ENCODE measurements at regions not wholly inside any gene's neighbourhood (a gene's known extent, or its start where the extent isn't known, plus 50 kb on each side); places are given as distances from the start of the nearest gene placed in this dataset.

DNA sequence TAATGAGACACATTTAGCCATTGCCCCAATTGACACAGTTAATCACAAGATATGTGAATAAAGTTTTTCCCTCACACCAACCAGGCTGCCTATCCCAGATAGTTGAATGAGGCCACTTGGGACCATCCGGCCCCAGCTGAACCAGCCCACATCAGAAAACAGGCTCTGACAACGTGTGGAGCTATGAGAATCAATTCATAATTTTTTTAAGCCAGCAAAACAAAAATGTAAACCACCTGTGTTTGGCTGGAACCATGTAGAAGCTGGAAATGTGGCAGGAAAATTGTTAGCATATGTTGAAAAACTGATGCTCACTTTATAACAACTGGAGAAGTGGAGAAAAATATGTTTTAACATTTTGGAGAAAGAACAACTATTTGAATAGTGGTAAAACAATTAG lies 1161.3 kb downstream of the SLITRK1 start:
- ATAC-seq (replicated peaks in 1 of 4), result no peak
- H3K27me3 Mint-ChIP-seq, result no peaks in the 10 kb centered on the region
- no peak overlapping the region for H3K4me3 ChIP-seq (ENCODE audit: control insufficient read depth in 1 of 2, extremely low read depth in 1 of 2, low read length in 1 of 2)
- ChIA-PET POLR2A (no interaction called here), CTCF (interaction anchor here in 1 of 2 donors (0.6 kb wide), 1 partner anchor 214 kb away, joined by 3 read pairs; no protein-coding TSS in a partner anchor)
- no peaks in the 10 kb centered on the region for H3K4me1 ChIP-seq (ENCODE audit: control insufficient read depth in 1 of 2, extremely low read depth in 1 of 2, insufficient read depth in 2 of 2, low read length in 2 of 2)
- H3K27ac ChIP-seq (ENCODE audit: low read length), result no peak overlapping the region
- no peak for DNase-seq
- no peak overlapping the region for H3K4me3 Mint-ChIP-seq
- no peaks in the 10 kb centered on the region for H3K36me3 Mint-ChIP-seq
- no peak overlapping the region for H3K27ac Mint-ChIP-seq
- H3K4me1 Mint-ChIP-seq, result no peaks in the 10 kb centered on the region
- no peaks in the 10 kb centered on the region for H3K27me3 ChIP-seq (replicated peaks in 1 of 2; ENCODE audit: control insufficient read depth in 2 of 2, extremely low read depth in 1 of 2, insufficient read depth in 2 of 2, low read length in 1 of 2)
- WGBS (ENCODE audit: insufficient coverage), result no CpG with 5 or more reads among the region's 2 CpGs
- peaks cover 0 to 7% (median 0%) of the 10 kb centered on the region in 3 donors for H3K9me3 Mint-ChIP-seq
- H3K36me3 ChIP-seq (ENCODE audit: control insufficient read depth in 2 of 2, extremely low read depth in 1 of 2, insufficient read depth in 1 of 2, low read length in 1 of 2), result no peaks in the 10 kb centered on the region
- H3K9me3 ChIP-seq, result no peaks in the 10 kb centered on the region

DNA sequence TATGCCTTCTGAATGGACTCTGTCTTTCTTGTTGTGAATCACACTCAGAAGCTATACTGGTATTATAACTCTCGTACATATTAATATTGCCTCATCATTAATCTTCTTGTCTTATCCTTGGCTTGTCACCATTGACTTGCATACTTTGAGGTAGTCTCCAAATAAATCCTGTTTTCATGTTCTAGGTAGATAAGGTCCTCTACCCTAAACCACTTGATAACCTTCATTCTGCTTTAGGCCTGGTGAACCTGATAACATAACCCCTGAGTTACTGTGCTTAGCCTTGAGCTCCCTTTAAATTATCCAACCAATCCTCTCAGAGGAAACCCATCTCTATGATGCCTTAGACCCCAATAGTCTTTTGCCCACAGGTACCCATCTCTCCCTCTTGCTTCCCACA lies 1162.3 kb downstream of the SLITRK1 start:
- Histone ChIP-seq H3K4me3 (ENCODE audit: control insufficient read depth in 1 of 2, extremely low read depth in 1 of 2, low read length in 1 of 2) (no peak overlapping the region), H3K4me1 (ENCODE audit: control insufficient read depth in 1 of 2, extremely low read depth in 1 of 2, insufficient read depth in 2 of 2, low read length in 2 of 2) (no peaks in the 10 kb centered on the region), H3K27ac (ENCODE audit: low read length) (no peak overlapping the region), H3K9me3 (no peaks in the 10 kb centered on the region), H3K27me3 (replicated peaks in 1 of 2; ENCODE audit: control insufficient read depth in 2 of 2, extremely low read depth in 1 of 2, insufficient read depth in 2 of 2, low read length in 1 of 2) (no peaks in the 10 kb centered on the region), H3K36me3 (ENCODE audit: control insufficient read depth in 2 of 2, extremely low read depth in 1 of 2, insufficient read depth in 1 of 2, low read length in 1 of 2) (no peaks in the 10 kb centered on the region)
- WGBS (ENCODE audit: insufficient coverage), result no CpG with 5 or more reads among the region's 1 CpG
- H3K27me3 Mint-ChIP-seq, result no peaks in the 10 kb centered on the region
- H3K4me1 Mint-ChIP-seq, result no peaks in the 10 kb centered on the region
- no peak overlapping the region for H3K27ac Mint-ChIP-seq
- H3K4me3 Mint-ChIP-seq, result no peak overlapping the region
- H3K36me3 Mint-ChIP-seq, result no peaks in the 10 kb centered on the region
- peaks cover 0 to 7% (median 0%) of the 10 kb centered on the region in 3 donors for H3K9me3 Mint-ChIP-seq
- ChIA-PET POLR2A (no interaction called here), CTCF (no interaction called here)
- ATAC-seq (replicated peaks in 1 of 4) (no peak), DNase-seq (no peak)

DNA sequence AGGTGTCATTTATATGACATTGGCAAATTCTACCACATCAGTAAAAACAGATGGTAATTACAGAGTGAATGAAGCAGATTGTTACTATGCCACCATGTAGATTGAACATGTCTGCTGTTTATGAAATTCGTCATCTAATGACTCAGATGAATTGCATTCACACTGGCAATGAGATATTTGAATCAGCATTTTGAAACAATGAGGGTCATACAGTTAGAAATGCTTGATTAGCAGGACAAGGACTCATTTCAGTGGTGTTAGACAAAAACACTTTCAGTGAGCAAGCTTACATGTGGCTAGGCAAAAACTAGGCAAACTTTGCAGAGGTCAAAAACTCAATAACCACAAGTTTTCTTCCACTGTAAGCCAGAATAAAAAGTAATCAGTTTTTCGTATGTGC lies 1165.0 kb downstream of the SLITRK1 start:
- Mint-ChIP-seq H3K27me3 (no peaks in the 10 kb centered on the region), H3K27ac (no peak overlapping the region), H3K4me1 (no peaks in the 10 kb centered on the region), H3K36me3 (no peaks in the 10 kb centered on the region), H3K9me3 (peaks cover 0 to 7% (median 0%) of the 10 kb centered on the region in 3 donors), H3K4me3 (no peak overlapping the region)
- POLR2A ChIA-PET, result no interaction called here
- ATAC-seq (replicated peaks in 1 of 4), result no peak
- DNase-seq, result no peak
- Histone ChIP-seq H3K4me1 (ENCODE audit: control insufficient read depth in 1 of 2, extremely low read depth in 1 of 2, insufficient read depth in 2 of 2, low read length in 2 of 2) (no peaks in the 10 kb centered on the region), H3K36me3 (ENCODE audit: control insufficient read depth in 2 of 2, extremely low read depth in 1 of 2, insufficient read depth in 1 of 2, low read length in 1 of 2) (no peaks in the 10 kb centered on the region), H3K27me3 (replicated peaks in 1 of 2; ENCODE audit: control insufficient read depth in 2 of 2, extremely low read depth in 1 of 2, insufficient read depth in 2 of 2, low read length in 1 of 2) (no peaks in the 10 kb centered on the region), H3K27ac (ENCODE audit: low read length) (no peak overlapping the region), H3K4me3 (ENCODE audit: control insufficient read depth in 1 of 2, extremely low read depth in 1 of 2, low read length in 1 of 2) (no peak overlapping the region), H3K9me3 (no peaks in the 10 kb centered on the region)
- CTCF ChIA-PET, result no interaction called here
- 80% methylated on average over 1 of the region's 2 CpGs for whole genome bisulfite sequencing (ENCODE audit: insufficient coverage)

DNA sequence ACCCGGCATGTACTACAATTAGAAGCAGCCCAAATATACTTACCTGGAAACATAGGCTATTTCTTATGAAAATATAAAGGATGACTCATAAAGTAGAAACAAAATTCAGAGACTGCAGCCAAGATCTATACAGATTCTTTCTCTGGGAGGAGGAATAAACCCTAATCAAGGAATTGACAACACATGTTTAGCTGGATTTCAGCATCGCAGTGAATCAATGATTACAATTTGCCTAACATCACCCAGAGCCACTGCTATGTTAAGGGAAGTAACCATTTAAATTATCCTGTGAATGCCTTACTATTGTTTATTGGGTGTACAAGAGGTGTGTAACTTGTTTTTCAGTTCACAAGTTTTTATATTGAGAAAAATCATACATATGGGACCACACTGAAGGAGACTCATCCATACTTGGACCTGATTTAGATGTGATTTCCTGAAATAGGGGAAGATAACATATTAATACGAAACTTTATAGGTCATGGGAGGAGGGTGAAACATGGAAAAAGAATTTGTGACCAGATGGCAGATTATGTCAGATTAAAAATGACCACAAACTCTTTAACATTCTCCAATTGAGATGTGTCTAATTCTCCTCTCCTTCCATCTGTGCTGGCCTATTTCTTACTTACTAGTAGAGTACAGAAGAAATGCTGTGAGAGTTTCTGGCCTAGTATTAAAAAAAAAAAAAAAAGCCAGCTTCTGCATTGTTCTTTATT lies 1168.4 kb downstream of the SLITRK1 start:
- no peak for DNase-seq
- Mint-ChIP-seq H3K4me3 (no peak overlapping the region), H3K36me3 (no peaks in the 10 kb centered on the region), H3K9me3 (no peaks in the 10 kb centered on the region), H3K4me1 (no peaks in the 10 kb centered on the region), H3K27me3 (no peaks in the 10 kb centered on the region), H3K27ac (no peak overlapping the region)
- no peaks in the 10 kb centered on the region for H3K27me3 ChIP-seq (replicated peaks in 1 of 2; ENCODE audit: control insufficient read depth in 2 of 2, extremely low read depth in 1 of 2, insufficient read depth in 2 of 2, low read length in 1 of 2)
- no peaks in the 10 kb centered on the region for H3K36me3 ChIP-seq (ENCODE audit: control insufficient read depth in 2 of 2, extremely low read depth in 1 of 2, insufficient read depth in 1 of 2, low read length in 1 of 2)
- no CpG with 5 or more reads among the region's 3 CpGs for WGBS (ENCODE audit: insufficient coverage)
- H3K4me3 ChIP-seq (ENCODE audit: control insufficient read depth in 1 of 2, extremely low read depth in 1 of 2, low read length in 1 of 2), result no peak overlapping the region
- H3K9me3 ChIP-seq, result no peaks in the 10 kb centered on the region
- H3K4me1 ChIP-seq (ENCODE audit: control insufficient read depth in 1 of 2, extremely low read depth in 1 of 2, insufficient read depth in 2 of 2, low read length in 2 of 2), result no peaks in the 10 kb centered on the region
- POLR2A ChIA-PET, result no interaction called here
- no peak overlapping the region for H3K27ac ChIP-seq (ENCODE audit: low read length)
- no peak for ATAC-seq (replicated peaks in 1 of 4)
- CTCF ChIA-PET, result no interaction called here

DNA sequence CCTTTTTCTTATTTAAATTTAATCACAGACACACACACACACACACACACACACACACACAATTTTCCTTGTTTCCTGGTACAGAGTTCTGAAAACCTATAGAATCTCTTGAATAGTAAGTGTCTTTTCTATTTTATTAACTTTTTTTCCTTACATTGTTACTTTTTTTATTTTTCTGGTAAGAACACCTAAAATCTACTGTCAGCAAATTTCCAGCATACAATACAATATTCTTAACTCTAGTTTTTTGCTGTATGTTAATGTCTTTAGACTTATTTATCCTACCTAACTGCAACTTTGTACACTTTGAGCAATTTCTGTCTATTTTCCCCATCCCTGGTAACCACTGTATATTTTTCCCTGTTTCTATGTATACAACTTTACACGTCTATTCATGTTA lies 1179.8 kb downstream of the SLITRK1 start:
- no peak overlapping the region for H3K27ac ChIP-seq (ENCODE audit: low read length)
- ATAC-seq (replicated peaks in 1 of 4) (no peak), DNase-seq (no peak)
- H3K4me1 ChIP-seq (ENCODE audit: control insufficient read depth in 1 of 2, extremely low read depth in 1 of 2, insufficient read depth in 2 of 2, low read length in 2 of 2), result no peaks in the 10 kb centered on the region
- no peaks in the 10 kb centered on the region for H3K27me3 ChIP-seq (replicated peaks in 1 of 2; ENCODE audit: control insufficient read depth in 2 of 2, extremely low read depth in 1 of 2, insufficient read depth in 2 of 2, low read length in 1 of 2)
- WGBS (ENCODE audit: insufficient coverage), result no CpG with 5 or more reads among the region's 1 CpG
- H3K9me3 Mint-ChIP-seq, result peaks cover 0 to 14% (median 0%) of the 10 kb centered on the region in 3 donors
- H3K4me3 Mint-ChIP-seq, result no peak overlapping the region
- no peaks in the 10 kb centered on the region for H3K27me3 Mint-ChIP-seq
- POLR2A ChIA-PET, result no interaction called here
- no peak overlapping the region for H3K4me3 ChIP-seq (ENCODE audit: control insufficient read depth in 1 of 2, extremely low read depth in 1 of 2, low read length in 1 of 2)
- no peaks in the 10 kb centered on the region for H3K4me1 Mint-ChIP-seq
- H3K9me3 ChIP-seq, result no peaks in the 10 kb centered on the region
- H3K36me3 Mint-ChIP-seq, result no peaks in the 10 kb centered on the region
- CTCF ChIA-PET, result no interaction called here
- H3K27ac Mint-ChIP-seq, result no peak overlapping the region
- H3K36me3 ChIP-seq (ENCODE audit: control insufficient read depth in 2 of 2, extremely low read depth in 1 of 2, insufficient read depth in 1 of 2, low read length in 1 of 2), result no peaks in the 10 kb centered on the region

DNA sequence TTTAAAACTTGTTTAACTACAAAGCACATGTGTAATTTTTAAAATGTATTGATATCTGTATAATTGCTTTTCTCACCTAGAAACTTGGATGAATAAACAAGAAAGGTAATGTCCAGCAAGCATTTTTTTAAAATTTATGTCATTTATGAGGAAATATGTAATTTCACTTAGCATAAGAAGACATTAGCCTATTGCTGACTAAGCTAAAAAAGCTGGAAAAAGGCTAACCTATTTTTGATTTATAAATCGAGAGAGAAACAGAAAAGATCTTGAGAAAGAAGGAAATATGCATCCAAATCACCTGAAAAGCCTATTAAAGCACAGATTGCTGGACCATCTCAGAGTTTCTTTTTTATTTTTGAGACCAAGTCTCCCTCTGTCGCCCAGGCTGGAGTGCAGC lies 1181.3 kb downstream of the SLITRK1 start:
- H3K4me1 ChIP-seq (ENCODE audit: control insufficient read depth in 1 of 2, extremely low read depth in 1 of 2, insufficient read depth in 2 of 2, low read length in 2 of 2), result no peaks in the 10 kb centered on the region
- H3K9me3 Mint-ChIP-seq, result peaks cover 0 to 6% (median 0%) of the 10 kb centered on the region in 3 donors
- H3K27me3 Mint-ChIP-seq, result no peaks in the 10 kb centered on the region
- H3K27ac Mint-ChIP-seq, result no peak overlapping the region
- no peaks in the 10 kb centered on the region for H3K4me1 Mint-ChIP-seq
- 73% methylated on average over 2 of the region's 2 CpGs for WGBS (ENCODE audit: insufficient coverage)
- H3K4me3 Mint-ChIP-seq, result no peak overlapping the region
- CTCF ChIA-PET, result no interaction called here
- no peak overlapping the region for H3K4me3 ChIP-seq (ENCODE audit: control insufficient read depth in 1 of 2, extremely low read depth in 1 of 2, low read length in 1 of 2)
- H3K36me3 ChIP-seq (ENCODE audit: control insufficient read depth in 2 of 2, extremely low read depth in 1 of 2, insufficient read depth in 1 of 2, low read length in 1 of 2), result no peaks in the 10 kb centered on the region
- POLR2A ChIA-PET, result no interaction called here
- H3K27me3 ChIP-seq (replicated peaks in 1 of 2; ENCODE audit: control insufficient read depth in 2 of 2, extremely low read depth in 1 of 2, insufficient read depth in 2 of 2, low read length in 1 of 2), result no peaks in the 10 kb centered on the region
- no peak for ATAC-seq (replicated peaks in 1 of 4)
- no peak for DNase-seq
- no peaks in the 10 kb centered on the region for H3K36me3 Mint-ChIP-seq
- H3K9me3 ChIP-seq, result no peaks in the 10 kb centered on the region
- H3K27ac ChIP-seq (ENCODE audit: low read length), result no peak overlapping the region

DNA sequence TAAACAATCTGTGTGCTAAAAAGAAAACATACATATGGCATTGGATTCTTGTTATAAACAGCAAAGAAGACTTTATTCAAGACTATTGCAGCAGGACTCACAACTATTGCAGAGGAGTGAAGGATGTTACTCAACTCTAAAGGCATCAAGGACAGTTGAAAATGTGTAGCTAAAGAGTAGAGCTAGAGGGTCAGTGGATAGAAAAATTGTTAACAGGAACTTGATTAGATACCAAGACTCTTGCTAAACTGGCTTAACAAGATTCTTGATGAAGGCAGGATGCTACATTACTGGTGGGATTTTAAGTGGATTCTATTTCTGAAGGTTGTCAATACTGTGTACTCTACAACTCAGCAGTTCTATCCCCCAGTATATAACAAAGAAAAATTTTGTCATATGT lies 1183.3 kb downstream of the SLITRK1 start:
- H3K4me1 ChIP-seq (ENCODE audit: control insufficient read depth in 1 of 2, extremely low read depth in 1 of 2, insufficient read depth in 2 of 2, low read length in 2 of 2), result no peaks in the 10 kb centered on the region
- no peaks in the 10 kb centered on the region for H3K9me3 ChIP-seq
- no peak for ATAC-seq (replicated peaks in 1 of 4)
- ChIA-PET CTCF (no interaction called here), POLR2A (no interaction called here)
- H3K27me3 ChIP-seq (replicated peaks in 1 of 2; ENCODE audit: control insufficient read depth in 2 of 2, extremely low read depth in 1 of 2, insufficient read depth in 2 of 2, low read length in 1 of 2), result no peaks in the 10 kb centered on the region
- Mint-ChIP-seq H3K36me3 (no peaks in the 10 kb centered on the region), H3K9me3 (no peaks in the 10 kb centered on the region), H3K27me3 (no peaks in the 10 kb centered on the region), H3K4me1 (no peaks in the 10 kb centered on the region), H3K4me3 (no peak overlapping the region), H3K27ac (no peak overlapping the region)
- H3K4me3 ChIP-seq (ENCODE audit: control insufficient read depth in 1 of 2, extremely low read depth in 1 of 2, low read length in 1 of 2), result no peak overlapping the region
- no peak overlapping the region for H3K27ac ChIP-seq (ENCODE audit: low read length)
- H3K36me3 ChIP-seq (ENCODE audit: control insufficient read depth in 2 of 2, extremely low read depth in 1 of 2, insufficient read depth in 1 of 2, low read length in 1 of 2), result no peaks in the 10 kb centered on the region
- DNase-seq, result no peak
